ENCODE measurements at regions not wholly inside any gene's neighbourhood (a gene's known extent, or its start where the extent isn't known, plus 50 kb on each side); places are given as distances from the start of the nearest gene placed in this dataset.
"Not testable (repeated sequence)": the region's sequence is repeated elsewhere in the genome, so short reads cannot be mapped to it uniquely, and the experiment has no call there.

GRCh38 chr15:84094720-84095119, 140.9 kb upstream of the GOLGA6L4 start:
- TF ChIP-seq CTCF (IDR thresholded peaks at IDR 0.05; ENCODE audit: insufficient read depth, low read depth, low read length); EZH2 (IDR thresholded peaks at IDR 0.05; ENCODE audit: insufficient read depth, low read length): not testable (repeated sequence)

Measured in astrocyte (in vitro differentiated cells and primary cell).